NCI-H2196 (cell line): ENCODE measurements at regions not wholly inside any gene's neighbourhood (a gene's known extent, or its start where the extent isn't known, plus 50 kb on each side); places are given as distances from the start of the nearest gene placed in this dataset.

Experiments
- DNase-seq: peaks from one replicate; lab custom pipeline; 2025; ENCODE audit not compliant: unreplicated experiment; lab: John Stamatoyannopoulos, UW

- no peak for DNase-seq
Observed at GRCh38 chr6:142558786-142559185, 257.0 kb downstream of the ADGRG6 start.

- no peak for DNase-seq
Observed at GRCh38 chr6:142561511-142562265, 259.9 kb downstream of the ADGRG6 start.

- DNase-seq: no peak
Observed at GRCh38 chr6:142562865-142563264, 261.1 kb downstream of the ADGRG6 start.

GRCh38 chr6:142566628-142567396, 265.0 kb downstream of the ADGRG6 start:
- peak; percentile 62 for DNase-seq

GRCh38 chr6:142567461-142567860, 265.7 kb downstream of the ADGRG6 start:
- no peak for DNase-seq

GRCh38 chr6:142568857-142569597, 267.2 kb downstream of the ADGRG6 start:
- no peak for DNase-seq

- DNase-seq: no peak
Observed at GRCh38 chr6:142569676-142570075, 267.9 kb downstream of the ADGRG6 start.

- no peak for DNase-seq
Observed at GRCh38 chr6:142570221-142570671, 268.4 kb downstream of the ADGRG6 start.

- no peak for DNase-seq
Observed at GRCh38 chr6:142592876-142593275, 291.1 kb downstream of the ADGRG6 start.

GRCh38 chr6:142597836-142598235, 296.0 kb downstream of the ADGRG6 start:
- no peak for DNase-seq

- DNase-seq: no peak
Observed at GRCh38 chr6:142601427-142601826, 299.6 kb downstream of the ADGRG6 start.

- DNase-seq: no peak
Observed at GRCh38 chr6:142602972-142603371, 301.2 kb downstream of the ADGRG6 start.

GRCh38 chr6:142605922-142606485, 304.2 kb downstream of the ADGRG6 start:
- DNase-seq: no peak

GRCh38 chr6:142612956-142613355, 311.1 kb downstream of the ADGRG6 start:
- DNase-seq: no peak

- no peak for DNase-seq
Observed at GRCh38 chr6:142613981-142614380, 312.2 kb downstream of the ADGRG6 start.

GRCh38 chr6:142617158-142617557, 315.4 kb downstream of the ADGRG6 start:
- no peak for DNase-seq

GRCh38 chr6:142621822-142622221, 320.0 kb downstream of the ADGRG6 start:
- DNase-seq: no peak

- DNase-seq: no peak
Observed at GRCh38 chr6:142624978-142625715, 319.8 kb downstream of the HIVEP2 start.

- DNase-seq: no peak
Observed at GRCh38 chr6:142627474-142627873, 317.5 kb downstream of the HIVEP2 start.

- no peak for DNase-seq
Observed at GRCh38 chr6:142631517-142632385, 313.2 kb downstream of the HIVEP2 start.
